IMR-90 (cell line): ENCODE measurements at regions not wholly inside any gene's neighbourhood (a gene's known extent, or its start where the extent isn't known, plus 50 kb on each side); places are given as distances from the start of the nearest gene placed in this dataset.

Source experiments
- FOS ChIP-seq: fragments of 150-350 bp; IDR thresholded peaks from 2 replicates; pipeline ENCODE4 v1.6.1; 2016; ENCODE audit warnings: low read depth, low read length
- RAD21 ChIP-seq: IDR thresholded peaks from 2 replicates; pipeline ENCODE4 v1.6.1; 2012; ENCODE audit warnings: low read length, improper control_type of control experiment
- SMC3 ChIP-seq: fragments of 150-350 bp; IDR thresholded peaks from 2 replicates; pipeline ENCODE4 v1.6.1; 2016; ENCODE audit warnings: low read depth, mild to moderate bottlenecking, antibody characterized with exemption, low read length, moderate library complexity
- TF ChIP-seq, protein P1 (sequence below): conservative IDR thresholded peaks from 2 replicates; pipeline ENCODE4 v1.5.1; 2012; ENCODE audit warnings: mild to moderate bottlenecking, low read depth, low read length, improper control_type of control experiment

DNA sequence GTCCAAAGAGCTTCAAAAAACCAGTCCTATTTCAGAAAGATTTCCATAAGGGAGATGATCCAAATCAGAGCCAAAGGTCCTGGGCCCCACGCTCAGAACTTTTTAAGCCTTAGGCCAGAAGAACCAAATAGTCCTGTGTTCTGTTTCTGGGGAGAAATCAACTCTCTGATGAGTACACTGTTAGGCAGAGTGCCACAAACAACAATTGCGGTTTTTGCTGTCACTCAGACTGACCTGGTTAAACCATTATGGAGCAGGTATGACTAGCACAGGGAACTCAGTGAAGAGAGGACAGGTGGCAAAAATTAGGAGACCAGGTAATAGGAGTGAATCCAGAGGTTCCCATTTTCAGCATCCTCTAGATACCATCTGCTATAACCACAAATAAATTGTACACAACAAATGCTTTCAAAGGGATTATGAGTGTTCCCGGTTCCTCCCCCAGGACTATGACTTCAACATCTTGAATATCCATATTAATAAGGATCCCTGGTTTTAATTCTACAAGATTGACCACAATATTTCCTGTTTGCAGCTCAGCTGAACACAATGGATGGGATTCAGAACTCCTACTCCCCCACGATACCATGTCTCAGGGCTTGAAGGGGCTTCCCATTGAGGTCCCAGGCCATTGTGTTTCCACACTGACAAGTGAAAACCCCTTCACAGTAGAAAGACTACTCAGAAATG lies 52.1 kb upstream of the FREM1 start:
- TF ChIP-seq FOS = no peak
- TF ChIP-seq RAD21 = no peak
- TF ChIP-seq, protein P1, sequence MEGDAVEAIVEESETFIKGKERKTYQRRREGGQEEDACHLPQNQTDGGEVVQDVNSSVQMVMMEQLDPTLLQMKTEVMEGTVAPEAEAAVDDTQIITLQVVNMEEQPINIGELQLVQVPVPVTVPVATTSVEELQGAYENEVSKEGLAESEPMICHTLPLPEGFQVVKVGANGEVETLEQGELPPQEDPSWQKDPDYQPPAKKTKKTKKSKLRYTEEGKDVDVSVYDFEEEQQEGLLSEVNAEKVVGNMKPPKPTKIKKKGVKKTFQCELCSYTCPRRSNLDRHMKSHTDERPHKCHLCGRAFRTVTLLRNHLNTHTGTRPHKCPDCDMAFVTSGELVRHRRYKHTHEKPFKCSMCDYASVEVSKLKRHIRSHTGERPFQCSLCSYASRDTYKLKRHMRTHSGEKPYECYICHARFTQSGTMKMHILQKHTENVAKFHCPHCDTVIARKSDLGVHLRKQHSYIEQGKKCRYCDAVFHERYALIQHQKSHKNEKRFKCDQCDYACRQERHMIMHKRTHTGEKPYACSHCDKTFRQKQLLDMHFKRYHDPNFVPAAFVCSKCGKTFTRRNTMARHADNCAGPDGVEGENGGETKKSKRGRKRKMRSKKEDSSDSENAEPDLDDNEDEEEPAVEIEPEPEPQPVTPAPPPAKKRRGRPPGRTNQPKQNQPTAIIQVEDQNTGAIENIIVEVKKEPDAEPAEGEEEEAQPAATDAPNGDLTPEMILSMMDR = no peak
- no peak for TF ChIP-seq SMC3
